Mesodermal cell (in vitro differentiated cells): ENCODE measurements at regions not wholly inside any gene's neighbourhood (a gene's known extent, or its start where the extent isn't known, plus 50 kb on each side); places are given as distances from the start of the nearest gene placed in this dataset.

Source experiments
- H3K27ac ChIP-seq: 2 replicates; pipeline ENCODE4 v1.7.0; 2013; ENCODE audit warnings: mild to moderate bottlenecking, low read depth, low read length, moderate library complexity; ENCODE audit not compliant: severe bottlenecking
- H3K36me3 ChIP-seq: 2 replicates; pipeline ENCODE4 v1.7.1; 2013; ENCODE audit warnings: mild to moderate bottlenecking, low read length, moderate library complexity; ENCODE audit not compliant: control insufficient read depth, insufficient read depth
- H3K4me1 ChIP-seq: one replicate; pipeline ENCODE4 v1.7.1; 2013; ENCODE audit warnings: mild to moderate bottlenecking, low read length; ENCODE audit not compliant: insufficient read depth, control insufficient read depth, poor library complexity, severe bottlenecking
- H3K4me3 ChIP-seq: 2 replicates; pipeline ENCODE4 v1.7.0; 2013; ENCODE audit warnings: low read length, control low read depth, mild to moderate bottlenecking; ENCODE audit not compliant: insufficient read depth, poor library complexity, severe bottlenecking; ENCODE audit errors: extremely low read depth
- H3K9me3 ChIP-seq: 2 replicates; pipeline ENCODE4 v1.7.1; 2013; ENCODE audit warnings: mild to moderate bottlenecking, low read length, moderate library complexity; ENCODE audit not compliant: control insufficient read depth
- WGBS, 2 experiments: methylation state at CpG; one replicate each; pipeline ENCODE4 v1.1.5; 2013; ENCODE audit warnings: missing lambda C conversion rate in 2 of 2; ENCODE audit not compliant: insufficient coverage in 2 of 2; 5-methylcytosine and 5-hydroxymethylcytosine counted together

DNA sequence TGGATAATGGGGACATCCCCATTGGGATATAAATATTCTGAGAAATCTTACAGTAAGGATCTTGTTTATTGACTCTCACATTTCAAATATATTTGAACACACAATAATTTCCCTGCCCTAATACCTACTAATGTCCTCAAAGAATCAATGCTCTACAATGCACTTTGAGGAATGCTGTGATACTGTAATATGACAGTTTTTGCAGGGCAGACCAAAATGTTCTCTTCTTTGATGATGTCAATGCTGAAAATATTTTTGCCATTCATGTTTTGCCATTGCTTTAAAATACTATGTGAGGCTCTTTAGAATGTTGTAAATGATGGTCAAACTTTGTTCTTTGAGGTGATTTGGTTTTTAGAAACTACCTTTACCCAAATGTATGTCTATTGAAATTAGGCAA is 594.1 kb downstream of the INHBA start:
- Histone ChIP-seq H3K4me1 (peaks cover 14% of the 10 kb centered on the region), H3K36me3 (no peaks in the 10 kb centered on the region), H3K27ac (no peak overlapping the region), H3K9me3 (no peaks in the 10 kb centered on the region), H3K4me3 (no peak overlapping the region)

DNA sequence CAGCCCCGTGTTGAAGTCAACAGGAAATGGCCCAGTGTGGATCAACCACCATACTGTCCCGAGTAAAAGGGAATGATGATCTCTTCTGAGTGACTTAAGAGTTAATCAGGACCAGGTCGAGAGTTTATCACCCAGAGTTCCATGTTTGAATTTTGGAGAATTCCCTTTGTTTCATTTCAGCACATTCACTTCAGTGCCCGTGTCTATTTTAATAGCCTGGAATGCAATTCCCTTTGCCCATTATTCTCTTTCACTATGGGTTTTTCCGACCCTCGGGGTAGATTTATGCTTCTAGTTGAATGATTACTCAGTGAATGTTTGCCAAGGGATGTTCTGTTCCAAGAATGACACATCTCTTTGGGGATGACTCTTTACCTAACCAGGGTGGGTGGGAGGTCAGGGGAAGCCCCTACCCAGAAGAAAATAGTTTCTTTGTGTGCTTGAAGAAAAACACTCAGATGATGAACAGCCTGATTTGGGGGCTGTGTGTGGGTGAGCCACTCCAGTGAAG is 594.9 kb downstream of the INHBA start:
- peaks cover 18% of the 10 kb centered on the region for H3K4me1 ChIP-seq
- no peak overlapping the region for H3K4me3 ChIP-seq
- WGBS, 2 experiments = 88 to 91% methylated on average over 3 to 4 of the region's 6 CpGs
- H3K27ac ChIP-seq = no peak overlapping the region
- no peaks in the 10 kb centered on the region for H3K36me3 ChIP-seq
- no peaks in the 10 kb centered on the region for H3K9me3 ChIP-seq

DNA sequence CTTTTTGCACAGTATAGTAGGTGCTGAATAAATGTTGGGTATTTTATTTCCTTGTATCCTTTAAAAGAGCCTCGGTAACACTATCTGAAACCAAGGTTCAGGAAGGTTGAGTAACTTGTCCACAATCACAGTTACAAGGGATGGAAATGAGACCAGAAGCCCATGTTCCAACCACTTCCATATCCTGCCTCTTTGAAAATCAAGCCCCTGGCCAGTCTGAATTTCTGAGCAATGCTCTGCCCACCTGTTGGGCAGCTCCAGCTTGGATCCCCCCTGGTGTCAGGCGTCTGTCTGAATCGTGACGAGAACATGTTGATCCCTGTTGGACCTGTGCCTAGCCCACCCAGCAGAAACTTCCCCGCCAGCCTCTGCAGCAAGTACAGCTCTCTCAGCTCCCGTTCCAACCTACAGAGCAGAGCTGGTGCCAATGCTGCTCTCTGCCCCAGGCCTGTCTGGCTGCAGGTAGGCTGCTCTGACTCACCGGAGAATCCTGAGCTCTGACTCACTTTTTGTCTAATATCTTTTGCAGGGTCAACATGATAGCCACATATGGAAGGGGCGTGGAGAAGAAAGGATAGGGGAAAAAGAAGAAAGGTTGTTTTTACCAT is 595.5 kb downstream of the INHBA start:
- peaks cover 18% of the 10 kb centered on the region for H3K4me1 ChIP-seq
- WGBS, 2 experiments = 80 to 87% methylated on average over 1 to 7 of the region's 8 CpGs
- no peaks in the 10 kb centered on the region for H3K9me3 ChIP-seq
- H3K4me3 ChIP-seq = no peak overlapping the region
- no peaks in the 10 kb centered on the region for H3K36me3 ChIP-seq
- H3K27ac ChIP-seq = no peak overlapping the region

DNA sequence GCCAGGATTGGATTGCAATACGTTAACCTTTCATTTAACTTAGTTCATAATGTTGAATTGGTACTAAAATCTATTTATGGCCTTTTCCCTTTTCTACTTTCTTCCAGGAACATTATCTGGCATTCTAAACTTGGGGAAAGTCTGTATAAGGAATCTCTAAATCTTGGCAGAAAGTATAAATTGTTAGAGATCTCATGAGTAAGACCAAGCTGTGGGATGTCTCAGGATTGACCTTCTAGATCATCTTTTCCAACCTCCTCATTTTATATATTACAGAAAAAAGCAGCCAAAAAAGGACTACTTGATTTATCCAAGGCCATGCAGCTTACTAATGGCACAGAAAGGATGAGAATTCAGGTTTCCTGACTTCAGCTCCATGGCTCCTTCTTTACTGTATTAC is 598.3 kb downstream of the INHBA start:
- WGBS, 2 experiments = no CpG with 5 or more reads among the region's 1 CpG
- no peak overlapping the region for H3K27ac ChIP-seq
- H3K4me3 ChIP-seq = no peak overlapping the region
- peaks cover 18% of the 10 kb centered on the region for H3K4me1 ChIP-seq
- H3K36me3 ChIP-seq = no peaks in the 10 kb centered on the region
- no peaks in the 10 kb centered on the region for H3K9me3 ChIP-seq

DNA sequence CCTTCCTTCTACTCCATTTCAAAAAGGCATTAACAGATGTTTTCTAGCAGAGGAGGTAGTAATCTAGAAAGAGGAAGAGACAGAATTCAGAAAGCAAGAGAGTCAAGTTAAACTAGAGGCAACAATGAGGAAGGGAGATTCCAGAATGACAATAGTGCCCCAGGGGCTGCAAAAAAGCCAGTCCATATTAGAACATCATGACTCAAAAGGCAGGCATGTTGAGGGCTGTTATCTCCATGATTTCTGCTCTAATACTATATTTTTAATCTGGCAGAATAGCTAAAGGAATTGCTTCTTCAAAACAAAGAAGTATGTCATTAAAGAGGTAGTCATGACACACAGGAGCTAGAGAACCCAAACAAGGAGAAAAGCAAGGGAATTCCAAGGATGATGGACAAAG is 599.6 kb downstream of the INHBA start:
- Histone ChIP-seq H3K4me3 (no peak overlapping the region), H3K4me1 (peaks cover 15% of the 10 kb centered on the region), H3K27ac (no peak overlapping the region), H3K36me3 (no peaks in the 10 kb centered on the region), H3K9me3 (no peaks in the 10 kb centered on the region)

DNA sequence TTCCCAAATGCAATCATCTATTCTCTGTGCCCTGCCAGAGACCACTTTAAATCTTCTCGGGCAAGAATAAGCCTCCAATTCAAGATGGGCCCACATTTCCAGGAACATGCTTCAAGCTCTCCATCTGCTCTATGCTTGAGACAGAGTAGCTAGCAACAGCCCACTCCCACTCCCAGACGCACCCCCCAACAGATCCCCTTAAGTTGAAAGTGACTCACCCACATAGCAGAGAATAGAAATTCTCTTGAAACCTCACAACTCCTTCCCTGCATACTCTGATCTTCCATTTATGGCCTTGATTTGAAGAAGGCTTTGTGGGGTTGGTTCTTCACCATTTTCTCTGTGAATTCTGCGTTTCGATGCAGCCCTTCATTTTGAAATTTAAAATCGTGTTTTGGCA is 604.0 kb downstream of the INHBA start:
- Histone ChIP-seq H3K4me3 (no peak overlapping the region), H3K9me3 (no peaks in the 10 kb centered on the region), H3K36me3 (no peaks in the 10 kb centered on the region), H3K4me1 (peaks cover 4% of the 10 kb centered on the region), H3K27ac (no peak overlapping the region)
- 83 to 88% methylated on average over 1 to 2 of the region's 5 CpGs for WGBS, 2 experiments

DNA sequence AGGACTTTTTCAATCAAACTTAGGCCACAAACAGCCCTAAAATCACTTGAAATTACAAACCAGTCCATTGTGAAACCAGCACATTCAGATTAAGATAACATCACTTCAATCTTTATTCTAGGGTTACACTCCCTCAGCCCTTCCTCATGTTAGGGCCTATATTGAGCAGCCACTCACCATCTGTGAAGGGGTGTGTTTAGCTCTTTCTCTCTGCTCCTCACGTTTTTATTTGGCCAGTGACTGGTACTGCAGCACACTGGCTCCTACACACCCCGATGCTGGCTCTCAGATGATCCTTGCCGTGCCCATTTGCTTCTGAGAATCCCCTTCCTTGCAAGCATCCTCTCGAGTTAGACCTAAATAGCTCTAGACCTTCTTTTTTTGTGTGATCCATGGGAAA is 604.5 kb downstream of the INHBA start:
- no peak overlapping the region for H3K4me3 ChIP-seq
- WGBS, 2 experiments = 87 to 90% methylated on average over 3 to 4 of the region's 4 CpGs
- no peak overlapping the region for H3K27ac ChIP-seq
- no peaks in the 10 kb centered on the region for H3K9me3 ChIP-seq
- peaks cover 3% of the 10 kb centered on the region for H3K4me1 ChIP-seq
- H3K36me3 ChIP-seq = no peaks in the 10 kb centered on the region

DNA sequence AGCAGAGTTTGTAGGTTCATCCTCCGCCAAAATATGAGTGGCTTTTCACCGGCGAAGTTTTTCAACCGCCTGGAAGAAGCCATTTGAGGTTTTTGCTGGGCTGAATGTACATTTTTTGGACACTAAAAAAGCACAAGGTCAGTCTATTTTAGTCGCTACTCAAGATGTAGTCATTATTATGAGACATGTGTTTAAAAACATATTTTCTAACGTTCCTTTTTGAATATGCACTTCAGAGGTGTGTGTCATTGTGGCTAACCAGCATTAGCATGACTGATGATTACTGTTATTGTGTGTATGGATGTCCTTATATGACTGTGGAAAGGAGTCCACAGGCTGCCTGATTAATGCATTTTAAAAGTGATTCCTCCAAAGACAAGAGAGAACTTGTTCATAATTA is 605.4 kb downstream of the INHBA start:
- Histone ChIP-seq H3K27ac (no peak overlapping the region), H3K9me3 (no peaks in the 10 kb centered on the region), H3K4me1 (no peaks in the 10 kb centered on the region), H3K4me3 (no peak overlapping the region), H3K36me3 (no peaks in the 10 kb centered on the region)
- 93 to 100% methylated on average over 3 to 5 of the region's 6 CpGs for WGBS, 2 experiments

DNA sequence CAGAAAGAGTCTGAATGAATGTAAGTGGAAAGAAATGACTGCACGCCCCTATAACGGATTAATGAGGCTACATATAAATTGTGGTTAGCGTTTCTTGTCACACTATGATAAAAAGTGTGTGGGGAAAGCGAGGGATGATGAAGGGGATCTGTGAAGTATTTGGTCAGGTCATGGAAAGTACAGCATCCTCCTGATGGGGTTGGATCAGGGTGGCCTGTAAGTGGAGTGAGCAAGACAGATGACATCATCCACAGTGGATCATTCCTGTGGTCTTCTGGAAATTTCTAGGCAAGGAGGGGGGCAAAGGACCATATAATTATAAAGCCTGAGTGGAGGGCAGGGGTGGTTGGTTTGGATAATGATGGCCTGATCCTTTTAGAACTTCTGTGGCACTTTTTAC is 606.0 kb downstream of the INHBA start:
- Histone ChIP-seq H3K36me3 (no peaks in the 10 kb centered on the region), H3K27ac (no peak overlapping the region), H3K4me1 (no peaks in the 10 kb centered on the region), H3K9me3 (no peaks in the 10 kb centered on the region), H3K4me3 (no peak overlapping the region)
- 83% methylated on average over 4 of the region's 4 CpGs for WGBS, 2 experiments

DNA sequence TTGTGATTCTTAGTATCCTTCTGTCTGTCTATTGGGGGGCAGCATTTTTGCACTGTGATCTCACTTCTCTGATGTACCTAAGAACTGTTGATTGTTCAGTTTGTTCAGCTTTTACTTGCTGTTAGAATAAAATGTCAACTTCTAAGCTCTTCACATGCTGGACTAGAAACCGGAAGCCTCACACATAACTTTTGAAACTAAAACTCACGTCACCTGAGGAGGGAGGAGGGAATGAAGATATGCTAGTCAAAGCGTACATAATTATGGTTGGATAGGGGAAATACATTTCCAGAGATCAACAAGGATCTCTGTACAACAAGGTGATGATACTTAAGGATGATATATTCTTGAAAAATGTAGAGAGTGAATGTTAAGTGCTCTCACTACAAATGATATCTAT is 609.7 kb downstream of the INHBA start:
- no peaks in the 10 kb centered on the region for H3K9me3 ChIP-seq
- 100% methylated on average over 1 of the region's 3 CpGs for WGBS, 2 experiments
- no peaks in the 10 kb centered on the region for H3K36me3 ChIP-seq
- no peak overlapping the region for H3K4me3 ChIP-seq
- no peak overlapping the region for H3K27ac ChIP-seq
- H3K4me1 ChIP-seq = no peaks in the 10 kb centered on the region

DNA sequence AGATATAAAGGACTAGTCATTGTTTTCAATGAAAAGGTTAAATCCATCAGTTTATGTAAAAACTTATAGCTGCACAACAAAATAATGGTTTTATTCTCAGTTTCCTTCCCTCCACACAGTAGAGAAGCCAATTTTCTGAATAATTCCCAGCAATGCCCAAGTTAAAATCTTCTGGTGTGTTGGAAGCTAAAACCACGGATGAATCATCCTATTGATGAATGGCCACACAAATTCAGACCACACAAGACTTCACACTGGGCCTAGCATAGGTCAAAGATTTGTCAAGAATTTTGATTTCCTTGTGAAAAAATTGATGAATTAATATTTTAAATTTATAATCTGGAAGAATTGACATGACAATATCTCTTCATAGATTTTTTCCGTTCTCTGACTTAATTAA is 617.6 kb downstream of the INHBA start:
- Histone ChIP-seq H3K4me1 (no peaks in the 10 kb centered on the region), H3K36me3 (no peaks in the 10 kb centered on the region), H3K27ac (no peak overlapping the region), H3K4me3 (no peak overlapping the region), H3K9me3 (no peaks in the 10 kb centered on the region)
- no CpG with 5 or more reads among the region's 2 CpGs for WGBS, 2 experiments
